ENCODE measurements at regions not wholly inside any gene's neighbourhood (a gene's known extent, or its start where the extent isn't known, plus 50 kb on each side); places are given as distances from the start of the nearest gene placed in this dataset.
"Not testable (repeated sequence)": the region's sequence is repeated elsewhere in the genome, so short reads cannot be mapped to it uniquely, and the experiment has no call there.

GRCh38 chr9:135173066-135173465 lies 85.6 kb downstream of the OLFM1 start:
- TF ChIP-seq POLR2A (IDR thresholded peaks at IDR 0.05) (no peak), CTCF (IDR thresholded peaks at IDR 0.05) (no peak)
- WGBS, 2 donors: 90 to 93% methylated on average over 3 to 6 of the region's 6 CpGs
- Histone ChIP-seq H3K9me3 (no peaks in the 10 kb centered on the region), H3K36me3 (ENCODE audit: low read depth, missing control alignments) (no peaks in the 10 kb centered on the region), H3K27ac (no peak overlapping the region), H3K4me1 (no peaks in the 10 kb centered on the region), H3K27me3 (no peaks in the 10 kb centered on the region), H3K4me3 (no peak overlapping the region)
- DNase-seq: no peak
- intact Hi-C loops (cut with DNase I; ENCODE audit: low total_unique reads): no loop called here

GRCh38 chr9:135174248-135174647 lies 86.8 kb downstream of the OLFM1 start:
- H3K4me1 ChIP-seq: no peaks in the 10 kb centered on the region
- H3K4me3 ChIP-seq: no peak overlapping the region
- DNase-seq: no peak
- H3K27me3 ChIP-seq: no peaks in the 10 kb centered on the region
- TF ChIP-seq POLR2A (IDR thresholded peaks at IDR 0.05): no peak
- TF ChIP-seq CTCF (IDR thresholded peaks at IDR 0.05): no peak
- H3K36me3 ChIP-seq (ENCODE audit: low read depth, missing control alignments): no peaks in the 10 kb centered on the region
- no peaks in the 10 kb centered on the region for H3K9me3 ChIP-seq
- intact Hi-C loops (cut with DNase I; ENCODE audit: low total_unique reads): no loop called here
- no peak overlapping the region for H3K27ac ChIP-seq
- 40 to 63% methylated on average over 3 to 6 of the region's 6 CpGs for WGBS, 2 donors

- TF ChIP-seq CTCF (IDR thresholded peaks at IDR 0.05) (no peak), POLR2A (IDR thresholded peaks at IDR 0.05) (no peak)
- Histone ChIP-seq H3K36me3 (ENCODE audit: low read depth, missing control alignments) (no peaks in the 10 kb centered on the region), H3K4me3 (no peak overlapping the region), H3K4me1 (no peaks in the 10 kb centered on the region), H3K9me3 (no peaks in the 10 kb centered on the region), H3K27ac (no peak overlapping the region), H3K27me3 (no peaks in the 10 kb centered on the region)
- WGBS, 2 donors: 86 to 88% methylated on average over 10 to 11 of the region's 11 CpGs
- no peak for DNase-seq
- intact Hi-C loops (cut with DNase I; ENCODE audit: low total_unique reads): no loop called here
Observed at GRCh38 chr9:135174981-135175380, 87.5 kb downstream of the OLFM1 start.

GRCh38 chr9:135176284-135176683 lies 88.8 kb downstream of the OLFM1 start:
- WGBS, 2 donors: 71 to 87% methylated on average over 3 to 20 of the region's 20 CpGs
- no peak overlapping the region for H3K4me3 ChIP-seq
- H3K27ac ChIP-seq: no peak overlapping the region
- H3K9me3 ChIP-seq: no peaks in the 10 kb centered on the region
- intact Hi-C loops (cut with DNase I; ENCODE audit: low total_unique reads): no loop called here
- H3K27me3 ChIP-seq: no peaks in the 10 kb centered on the region
- TF ChIP-seq POLR2A (IDR thresholded peaks at IDR 0.05) (no peak), CTCF (IDR thresholded peaks at IDR 0.05) (no peak)
- DNase-seq: no peak
- no peaks in the 10 kb centered on the region for H3K36me3 ChIP-seq (ENCODE audit: low read depth, missing control alignments)
- H3K4me1 ChIP-seq: no peaks in the 10 kb centered on the region

GRCh38 chr9:135177562-135177961 lies 90.1 kb downstream of the OLFM1 start:
- H3K9me3 ChIP-seq; H3K27ac ChIP-seq; H3K27me3 ChIP-seq; DNase-seq; H3K4me1 ChIP-seq; H3K4me3 ChIP-seq; H3K36me3 ChIP-seq (ENCODE audit: low read depth, missing control alignments); intact Hi-C loops (cut with DNase I; ENCODE audit: low total_unique reads): not testable (repeated sequence)
- 71 to 77% methylated on average over 2 of the region's 2 CpGs for WGBS, 2 donors
